ENCODE measurements at regions not wholly inside any gene's neighbourhood (a gene's known extent, or its start where the extent isn't known, plus 50 kb on each side); places are given as distances from the start of the nearest gene placed in this dataset.

- no peak for TF ChIP-seq CTCF (conservative IDR thresholded peaks at IDR 0.05; ENCODE audit: low read depth in 2 of 2)
- no peak for TF ChIP-seq POLR2AphosphoS5 (IDR thresholded peaks at IDR 0.05; ENCODE audit: low read depth)
- TF ChIP-seq CREB1 (CRISPR knock-in tag; IDR thresholded peaks at IDR 0.05; ENCODE audit: low read depth): no peak
- TF ChIP-seq EZH2 (IDR thresholded peaks at IDR 0.05; ENCODE audit: low read depth, unreplicated experiment): no peak
- TF ChIP-seq JUNB (IDR thresholded peaks at IDR 0.05; ENCODE audit: unreplicated experiment): no peak
- no peak for TF ChIP-seq EZH2phosphoT487 (IDR thresholded peaks at IDR 0.05; ENCODE audit: unreplicated experiment)
- TF ChIP-seq, protein P1, sequence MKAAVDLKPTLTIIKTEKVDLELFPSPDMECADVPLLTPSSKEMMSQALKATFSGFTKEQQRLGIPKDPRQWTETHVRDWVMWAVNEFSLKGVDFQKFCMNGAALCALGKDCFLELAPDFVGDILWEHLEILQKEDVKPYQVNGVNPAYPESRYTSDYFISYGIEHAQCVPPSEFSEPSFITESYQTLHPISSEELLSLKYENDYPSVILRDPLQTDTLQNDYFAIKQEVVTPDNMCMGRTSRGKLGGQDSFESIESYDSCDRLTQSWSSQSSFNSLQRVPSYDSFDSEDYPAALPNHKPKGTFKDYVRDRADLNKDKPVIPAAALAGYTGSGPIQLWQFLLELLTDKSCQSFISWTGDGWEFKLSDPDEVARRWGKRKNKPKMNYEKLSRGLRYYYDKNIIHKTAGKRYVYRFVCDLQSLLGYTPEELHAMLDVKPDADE (IDR thresholded peaks at IDR 0.05): no peak
- TF ChIP-seq REST (IDR thresholded peaks at IDR 0.05; ENCODE audit: unreplicated experiment): no peak
- no peak for TF ChIP-seq STAT1 (IDR thresholded peaks at IDR 0.05; ENCODE audit: unreplicated experiment)
- TF ChIP-seq ZNF331 (CRISPR knock-in tag; IDR thresholded peaks at IDR 0.05; ENCODE audit: low read depth): no peak
- TF ChIP-seq ZNF462 (CRISPR knock-in tag; IDR thresholded peaks at IDR 0.05): no peak
Observed at GRCh38 chr18:55163550-55163949, 204.3 kb upstream of the CCDC68 start.
